ENCODE measurements at regions not wholly inside any gene's neighbourhood (a gene's known extent, or its start where the extent isn't known, plus 50 kb on each side); places are given as distances from the start of the nearest gene placed in this dataset.
"Not testable (repeated sequence)": the region's sequence is repeated elsewhere in the genome, so short reads cannot be mapped to it uniquely, and the experiment has no call there.

DNA sequence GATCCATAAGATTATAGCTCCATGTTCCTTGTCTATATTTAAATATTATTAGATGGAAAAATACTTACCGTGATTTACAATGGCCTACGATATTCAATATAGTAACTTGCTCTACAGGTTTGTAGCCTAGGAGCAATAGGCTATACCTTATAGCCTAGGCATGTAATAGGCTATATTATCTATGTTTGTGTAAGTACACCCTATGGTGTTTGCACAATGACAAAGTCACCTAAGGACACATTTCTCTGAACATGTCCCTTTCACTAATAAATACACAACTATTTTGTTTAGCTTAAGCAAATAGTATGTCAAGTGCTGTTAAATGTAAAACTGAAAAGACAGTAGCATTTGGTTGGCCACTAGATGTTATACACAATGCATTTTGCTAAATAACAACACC, 248.9 kb upstream of the ADGRL4 start:
- Histone ChIP-seq H3K4me3 (no peak overlapping the region), H3K27me3 (ENCODE audit: low read depth) (no peaks in the 10 kb centered on the region), H3K27ac (replicated peaks) (no peak overlapping the region), H3K9me3 (replicated peaks) (no peaks in the 10 kb centered on the region), H3K36me3 (no peaks in the 10 kb centered on the region), H3K4me1 (no peaks in the 10 kb centered on the region)
- DNase-seq = no peak
- TF ChIP-seq, protein P1, sequence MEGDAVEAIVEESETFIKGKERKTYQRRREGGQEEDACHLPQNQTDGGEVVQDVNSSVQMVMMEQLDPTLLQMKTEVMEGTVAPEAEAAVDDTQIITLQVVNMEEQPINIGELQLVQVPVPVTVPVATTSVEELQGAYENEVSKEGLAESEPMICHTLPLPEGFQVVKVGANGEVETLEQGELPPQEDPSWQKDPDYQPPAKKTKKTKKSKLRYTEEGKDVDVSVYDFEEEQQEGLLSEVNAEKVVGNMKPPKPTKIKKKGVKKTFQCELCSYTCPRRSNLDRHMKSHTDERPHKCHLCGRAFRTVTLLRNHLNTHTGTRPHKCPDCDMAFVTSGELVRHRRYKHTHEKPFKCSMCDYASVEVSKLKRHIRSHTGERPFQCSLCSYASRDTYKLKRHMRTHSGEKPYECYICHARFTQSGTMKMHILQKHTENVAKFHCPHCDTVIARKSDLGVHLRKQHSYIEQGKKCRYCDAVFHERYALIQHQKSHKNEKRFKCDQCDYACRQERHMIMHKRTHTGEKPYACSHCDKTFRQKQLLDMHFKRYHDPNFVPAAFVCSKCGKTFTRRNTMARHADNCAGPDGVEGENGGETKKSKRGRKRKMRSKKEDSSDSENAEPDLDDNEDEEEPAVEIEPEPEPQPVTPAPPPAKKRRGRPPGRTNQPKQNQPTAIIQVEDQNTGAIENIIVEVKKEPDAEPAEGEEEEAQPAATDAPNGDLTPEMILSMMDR (IDR thresholded peaks at IDR 0.05; ENCODE audit: borderline replicate concordance) = no peak
- intact Hi-C loops (cut with micrococcal nuclease) = no loop called here

DNA sequence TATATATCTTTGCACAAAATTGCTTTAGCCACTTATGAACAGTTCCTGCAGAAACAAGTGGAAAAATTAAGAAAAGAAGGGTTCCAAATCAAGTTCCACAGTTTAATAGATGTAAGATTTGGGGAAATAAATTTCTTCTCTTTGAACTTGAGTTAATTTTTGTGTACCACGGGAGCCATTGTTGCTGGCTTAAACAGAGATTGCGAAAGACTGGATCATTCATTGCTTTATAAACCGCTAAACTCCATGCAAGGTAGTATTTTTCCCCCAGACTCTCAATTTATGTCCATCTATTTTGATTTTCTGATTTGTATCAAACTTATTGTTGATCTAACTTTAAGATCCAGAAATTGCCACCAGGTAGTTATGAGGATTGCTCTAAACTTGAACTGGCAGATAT, 246.1 kb upstream of the ADGRL4 start:
- H3K27ac ChIP-seq (replicated peaks) = no peak overlapping the region
- H3K36me3 ChIP-seq = no peaks in the 10 kb centered on the region
- intact Hi-C loops (cut with micrococcal nuclease) = no loop called here
- DNase-seq = no peak
- H3K4me1 ChIP-seq = no peaks in the 10 kb centered on the region
- no peaks in the 10 kb centered on the region for H3K27me3 ChIP-seq (ENCODE audit: low read depth)
- no peaks in the 10 kb centered on the region for H3K9me3 ChIP-seq (replicated peaks)
- TF ChIP-seq, protein P1 (IDR thresholded peaks at IDR 0.05; ENCODE audit: borderline replicate concordance) = no peak
- H3K4me3 ChIP-seq = no peak overlapping the region

DNA sequence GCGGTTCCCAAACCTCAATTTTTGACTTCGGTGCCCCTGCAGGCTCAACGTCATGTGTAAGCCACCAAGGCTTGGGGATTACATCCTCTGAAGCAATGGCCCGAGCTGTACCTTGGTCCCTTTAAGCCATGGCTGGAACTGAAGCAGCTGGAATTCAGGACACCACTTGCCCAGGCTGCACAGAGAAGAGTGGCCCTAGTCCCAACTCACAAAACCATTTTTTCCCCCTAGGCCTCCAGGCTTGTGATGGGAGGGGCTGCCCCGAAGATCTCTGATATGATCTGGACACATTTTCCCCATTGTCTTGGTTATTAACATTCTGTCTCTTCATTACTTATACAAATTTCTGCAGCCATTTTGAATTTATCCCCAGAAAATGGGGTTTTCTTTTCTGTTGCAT, 233.3 kb upstream of the ADGRL4 start:
- Histone ChIP-seq H3K4me1 (no peaks in the 10 kb centered on the region), H3K9me3 (replicated peaks) (no peaks in the 10 kb centered on the region), H3K36me3 (no peaks in the 10 kb centered on the region), H3K4me3 (no peak overlapping the region), H3K27me3 (ENCODE audit: low read depth) (no peaks in the 10 kb centered on the region), H3K27ac (replicated peaks) (no peak overlapping the region)
- TF ChIP-seq, protein P1 (IDR thresholded peaks at IDR 0.05; ENCODE audit: borderline replicate concordance) = no peak
- intact Hi-C loops (cut with micrococcal nuclease) = no loop called here
- no peak for DNase-seq

DNA sequence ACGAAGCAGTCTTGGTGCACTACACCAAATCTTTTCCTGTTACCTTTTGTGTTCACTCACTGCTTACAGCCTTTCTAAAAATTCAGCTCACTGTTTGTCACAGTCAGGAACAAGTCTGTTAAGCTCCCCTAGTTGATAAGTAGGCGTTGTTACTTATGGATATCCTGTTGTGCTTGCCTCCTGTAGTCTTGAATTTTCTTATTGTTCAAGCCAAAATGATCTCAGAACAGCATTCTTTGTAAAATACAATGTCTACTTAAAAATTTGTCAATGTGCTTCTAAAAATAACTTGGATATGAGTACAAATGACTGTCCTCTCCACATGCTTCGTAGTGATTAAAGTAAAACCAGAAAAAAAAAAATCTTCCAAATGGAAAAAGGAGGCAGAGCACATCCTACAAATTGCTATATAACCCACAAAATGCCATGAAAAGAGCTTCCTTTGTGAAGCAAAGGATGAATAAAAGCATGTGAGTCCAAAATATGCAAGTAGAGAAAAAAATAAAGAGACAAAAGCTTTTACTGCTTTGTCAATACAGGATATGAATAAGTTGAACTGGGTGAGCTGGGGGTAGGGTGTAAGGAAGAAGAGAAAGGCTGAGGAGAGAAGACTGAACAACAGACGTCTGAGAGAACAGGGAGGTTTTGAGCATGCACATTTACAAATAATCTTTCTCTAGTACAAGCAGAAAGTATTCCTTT, 228.9 kb upstream of the ADGRL4 start:
- H3K27me3 ChIP-seq (ENCODE audit: low read depth) = no peaks in the 10 kb centered on the region
- H3K4me1 ChIP-seq = no peaks in the 10 kb centered on the region
- H3K4me3 ChIP-seq = no peak overlapping the region
- no peak for DNase-seq
- no peaks in the 10 kb centered on the region for H3K9me3 ChIP-seq (replicated peaks)
- no peak overlapping the region for H3K27ac ChIP-seq (replicated peaks)
- intact Hi-C loops (cut with micrococcal nuclease) = no loop called here
- no peaks in the 10 kb centered on the region for H3K36me3 ChIP-seq
- TF ChIP-seq, protein P1 (IDR thresholded peaks at IDR 0.05; ENCODE audit: borderline replicate concordance) = no peak

DNA sequence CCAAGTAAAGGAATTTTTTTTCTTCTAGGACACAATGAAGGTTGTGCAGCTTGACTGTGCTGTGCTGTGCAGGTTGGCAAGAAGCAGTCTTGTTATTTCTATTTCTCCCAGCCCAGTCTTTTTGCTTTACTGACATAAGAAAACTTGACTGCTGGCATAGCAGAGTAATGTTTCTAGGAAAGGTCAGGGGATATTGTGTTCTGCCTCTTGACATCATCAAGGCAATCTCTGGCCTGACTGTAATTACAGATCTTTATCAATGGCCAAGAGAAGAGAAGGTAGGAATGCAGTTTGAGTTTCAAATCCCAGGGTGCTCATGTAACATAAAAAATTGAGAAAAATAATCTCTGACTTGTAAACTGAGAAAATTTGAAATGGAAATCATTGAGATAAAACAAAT, 226.3 kb upstream of the ADGRL4 start:
- intact Hi-C loops (cut with micrococcal nuclease) = no loop called here
- Histone ChIP-seq H3K27ac (replicated peaks) (no peak overlapping the region), H3K27me3 (ENCODE audit: low read depth) (no peaks in the 10 kb centered on the region), H3K4me3 (no peak overlapping the region), H3K4me1 (no peaks in the 10 kb centered on the region), H3K9me3 (replicated peaks) (no peaks in the 10 kb centered on the region), H3K36me3 (no peaks in the 10 kb centered on the region)
- TF ChIP-seq, protein P1 (IDR thresholded peaks at IDR 0.05; ENCODE audit: borderline replicate concordance) = no peak
- DNase-seq = no peak

DNA sequence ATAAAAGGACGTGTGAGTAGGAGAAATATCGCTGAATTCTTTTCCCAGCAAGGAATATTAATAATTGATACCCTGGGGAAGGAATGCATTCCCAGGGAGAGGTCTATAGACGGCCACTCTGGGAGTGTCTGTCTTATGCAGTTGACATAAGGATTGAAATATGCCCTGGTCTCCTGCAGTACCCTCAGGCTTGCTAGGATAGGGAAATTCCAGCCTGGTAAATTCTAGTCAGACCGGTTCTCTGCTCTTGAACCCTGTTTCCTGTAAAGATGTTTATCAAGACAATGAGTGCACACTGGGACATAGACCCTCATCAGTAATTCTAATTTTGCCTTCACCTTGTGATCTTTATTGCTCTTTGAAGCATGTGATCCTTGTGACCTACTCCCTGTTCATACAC, 224.2 kb upstream of the ADGRL4 start:
- H3K9me3 ChIP-seq (replicated peaks); H3K36me3 ChIP-seq; DNase-seq; H3K4me1 ChIP-seq; H3K27ac ChIP-seq (replicated peaks); H3K4me3 ChIP-seq; intact Hi-C loops (cut with micrococcal nuclease); H3K27me3 ChIP-seq (ENCODE audit: low read depth): not testable (repeated sequence)
